H1 (cell line): ENCODE measurements at regions not wholly inside any gene's neighbourhood (a gene's known extent, or its start where the extent isn't known, plus 50 kb on each side); places are given as distances from the start of the nearest gene placed in this dataset.

Source experiments
- ASH2L ChIP-seq: fragments of 200-600, 300-600 bp; sonication (generic); IDR thresholded peaks from one replicate; pipeline ENCODE4 v1.7.1; 2017; ENCODE audit warnings: low read length
- CHD1 ChIP-seq: IDR thresholded peaks from 2 replicates; pipeline ENCODE4 v1.6.1; 2012; ENCODE audit warnings: low read depth, low read length, improper control_type of control experiment
- CHD2 ChIP-seq: IDR thresholded peaks from 2 replicates; pipeline ENCODE4 v1.6.1; 2012; ENCODE audit warnings: low read length, improper control_type of control experiment
- CTCF ChIP-seq, 3 experiments: IDR thresholded peaks; 1 replicate in 2 of 3; 2 replicates in 1 of 3; pipeline versions ENCODE4 v1.5.1 to v1.6.1; 2011; ENCODE audit warnings: low read length in 3 of 3, mild to moderate bottlenecking in 3 of 3, inconsistent platforms in 2 of 3, low read depth in 1 of 3, moderate library complexity in 1 of 3; ENCODE audit not compliant: insufficient read depth in 1 of 3; ENCODE audit errors: control extremely low read depth in 1 of 3
- EZH2 ChIP-seq: fragments of 200-600 bp; sonication (generic); IDR thresholded peaks from 2 replicates; pipeline ENCODE4 v1.7.1; 2012; ENCODE audit warnings: low read depth, mild to moderate bottlenecking, moderate library complexity, low read length, inconsistent platforms; ENCODE audit not compliant: severe bottlenecking
- MAX ChIP-seq: IDR thresholded peaks from 2 replicates; pipeline ENCODE4 v1.6.1; 2012; ENCODE audit warnings: inconsistent platforms
- SAP30 ChIP-seq: fragments of 300-600 bp; sonication (generic); IDR thresholded peaks from 2 replicates; pipeline ENCODE4 v1.7.1; 2012; ENCODE audit warnings: low read length, moderate library complexity, mild to moderate bottlenecking, inconsistent platforms; ENCODE audit not compliant: insufficient read depth, insufficient replicate concordance
- SIN3A ChIP-seq, 2 experiments: IDR thresholded peaks in 1 of 2; conservative IDR thresholded peaks in 1 of 2; 2 replicates each; pipeline ENCODE4 v1.6.1; 2011 to 2012; ENCODE audit warnings: low read length in 2 of 2, improper control_type of control experiment in 1 of 2, low read depth in 1 of 2, mild to moderate bottlenecking in 1 of 2
- TAF1 ChIP-seq: IDR thresholded peaks from 2 replicates; pipeline ENCODE4 v1.6.1; 2011; ENCODE audit warnings: mild to moderate bottlenecking, low read depth, low read length
- TBP ChIP-seq: IDR thresholded peaks from 2 replicates; pipeline ENCODE4 v1.6.1; 2011; ENCODE audit warnings: low read depth, low read length, improper control_type of control experiment

- no peak for TF ChIP-seq SIN3A (conservative IDR thresholded peaks at IDR 0.05 in 1 of 2, IDR thresholded peaks at IDR 0.05 in 1 of 2; ENCODE audit: low read depth in 1 of 2, low read length in 2 of 2)
- TF ChIP-seq CTCF (IDR thresholded peaks at IDR 0.05; ENCODE audit: control extremely low read depth in 1 of 3, insufficient read depth in 1 of 3, low read depth in 1 of 3, low read length in 3 of 3) = no peak
- no peak for TF ChIP-seq TAF1
- TF ChIP-seq CHD1 = no peak
- TF ChIP-seq SAP30 = no peak
- TF ChIP-seq EZH2 = no peak
- no peak for TF ChIP-seq CHD2
- no peak for TF ChIP-seq TBP
- TF ChIP-seq ASH2L = no peak
- TF ChIP-seq MAX = no peak
Observed at GRCh38 chr6:40315060-40315459, 272.1 kb downstream of the LRFN2 start.
